Loucy (cell line): ENCODE measurements at regions not wholly inside any gene's neighbourhood (a gene's known extent, or its start where the extent isn't known, plus 50 kb on each side); places are given as distances from the start of the nearest gene placed in this dataset.
A peak's percentile ranks its signal among the peaks of the same experiment; 100 is the strongest.

Experiments
- H2AFZ ChIP-seq: fragments of 200-600 bp; sonication (generic); 2 replicates; pipeline ENCODE4 v1.6.0; 2016; ENCODE audit warnings: antibody characterized with exemption, mild to moderate bottlenecking, low read length, moderate library complexity
- H3F3A ChIP-seq: fragments of 200-600 bp; 2 replicates; pipeline ENCODE4 v1.6.0; 2016; ENCODE audit warnings: antibody characterized with exemption, low read depth, mild to moderate bottlenecking
- H3K27me3 ChIP-seq: fragments of 200-600 bp; sonication (generic); 2 replicates; pipeline ENCODE4 v1.6.1; 2014; ENCODE audit warnings: low read length, mild to moderate bottlenecking; ENCODE audit not compliant: insufficient read depth, poor library complexity, severe bottlenecking
- H3K36me3 ChIP-seq: fragments of 200-600 bp; sonication (generic); 2 replicates; pipeline ENCODE4 v1.6.1; 2016; ENCODE audit warnings: low read length; ENCODE audit not compliant: insufficient read depth
- H3K4me1 ChIP-seq: fragments of 200-600 bp; sonication (generic); 2 replicates; pipeline ENCODE4 v1.5.1; 2014; ENCODE audit warnings: low read length, mild to moderate bottlenecking; ENCODE audit not compliant: insufficient read depth, poor library complexity, severe bottlenecking
- H3K4me2 ChIP-seq: fragments of 200-600 bp; sonication (generic); 2 replicates; pipeline ENCODE4 v1.6.0; 2014; ENCODE audit warnings: antibody characterized with exemption, low read length, low read depth, mild to moderate bottlenecking; ENCODE audit not compliant: poor library complexity, severe bottlenecking
- H3K4me3 ChIP-seq: fragments of 200-600 bp; sonication (generic); 2 replicates; pipeline ENCODE4 v1.5.1; 2014; ENCODE audit warnings: low read length, mild to moderate bottlenecking, mixed read lengths; ENCODE audit not compliant: poor library complexity, severe bottlenecking
- H3K79me2 ChIP-seq: fragments of 200-600 bp; sonication (generic); 2 replicates; pipeline ENCODE4 v1.6.1; 2014; ENCODE audit warnings: low read length; ENCODE audit not compliant: insufficient read depth
- H3K9ac ChIP-seq: fragments of 200-600 bp; sonication (generic); 2 replicates; pipeline ENCODE4 v1.6.0; 2014; ENCODE audit warnings: mild to moderate bottlenecking, low read depth, low read length, moderate library complexity; ENCODE audit not compliant: poor library complexity, severe bottlenecking
- H3K9me2 ChIP-seq: fragments of 200-600 bp; sonication (generic); replicated peaks from 2 replicates; pipeline ENCODE4 v1.6.1; 2016; ENCODE audit warnings: low read depth, low read length, mixed read lengths
- H3K9me3 ChIP-seq: fragments of 200-600 bp; sonication (generic); 2 replicates; pipeline ENCODE4 v1.6.1; 2014; ENCODE audit warnings: mild to moderate bottlenecking, antibody characterized with exemption, low read length, low read depth; ENCODE audit not compliant: insufficient read depth
- H4K20me1 ChIP-seq: fragments of 200-600 bp; sonication (generic); 2 replicates; pipeline ENCODE4 v1.6.0; 2014; ENCODE audit warnings: antibody characterized with exemption, low read length, mild to moderate bottlenecking; ENCODE audit not compliant: insufficient read depth, poor library complexity, severe bottlenecking
- CTCF ChIP-seq: fragments of 200-600 bp; sonication (generic); conservative IDR thresholded peaks from 2 replicates; pipeline ENCODE4 v1.5.1; 2014; ENCODE audit warnings: mild to moderate bottlenecking, antibody characterized with exemption, low read length
- EZH2phosphoT487 ChIP-seq: fragments of 200-600 bp; IDR thresholded peaks from 2 replicates; pipeline ENCODE4 v1.6.1; 2018; ENCODE audit warnings: antibody characterized with exemption, mild to moderate bottlenecking, moderate library complexity, borderline replicate concordance

- Histone ChIP-seq H3K79me2 (no peaks in the 10 kb centered on the region), H3K9ac (peak overlapping the region; percentile 31), H3F3A (no peaks in the 10 kb centered on the region), H4K20me1 (no peaks in the 10 kb centered on the region), H3K4me3 (peak overlapping the region; percentile 61), H3K27me3 (no peaks in the 10 kb centered on the region), H3K9me3 (no peaks in the 10 kb centered on the region), H3K9me2 (no peaks in the 10 kb centered on the region), H3K36me3 (no peaks in the 10 kb centered on the region), H2AFZ (peak overlapping the region; percentile 24; the same call in 1 of the 2 replicates), H3K4me2 (peak overlapping the region; percentile 73), H3K4me1 (peaks cover 38% of the 10 kb centered on the region)
- TF ChIP-seq EZH2phosphoT487 (no peak), CTCF (no peak)
Observed at GRCh38 chr1:199073166-199073565, 434.3 kb downstream of the PTPRC start.

- no peak overlapping the region for H3K4me2 ChIP-seq
- no peaks in the 10 kb centered on the region for H4K20me1 ChIP-seq
- no peaks in the 10 kb centered on the region for H3K9me3 ChIP-seq
- no peaks in the 10 kb centered on the region for H3K36me3 ChIP-seq
- H3K79me2 ChIP-seq: no peaks in the 10 kb centered on the region
- TF ChIP-seq EZH2phosphoT487 (no peak), CTCF (no peak)
- H3K9ac ChIP-seq: no peak overlapping the region
- H3K27me3 ChIP-seq: no peaks in the 10 kb centered on the region
- no peak overlapping the region for H3K4me3 ChIP-seq
- peaks cover 25% of the 10 kb centered on the region for H3K4me1 ChIP-seq
- H2AFZ ChIP-seq: peak overlapping the region; percentile 11
- H3K9me2 ChIP-seq: no peaks in the 10 kb centered on the region
- H3F3A ChIP-seq: no peaks in the 10 kb centered on the region
Observed at GRCh38 chr1:199075792-199076191, 437.0 kb downstream of the PTPRC start.

- no peak overlapping the region for H2AFZ ChIP-seq
- H3K4me1 ChIP-seq: peaks cover 20% of the 10 kb centered on the region
- TF ChIP-seq EZH2phosphoT487 (no peak), CTCF (no peak)
- no peaks in the 10 kb centered on the region for H3K79me2 ChIP-seq
- H3K9me2 ChIP-seq: no peaks in the 10 kb centered on the region
- H3K4me3 ChIP-seq: no peak overlapping the region
- H3K27me3 ChIP-seq: no peaks in the 10 kb centered on the region
- H3K36me3 ChIP-seq: no peaks in the 10 kb centered on the region
- H4K20me1 ChIP-seq: no peaks in the 10 kb centered on the region
- no peak overlapping the region for H3K9ac ChIP-seq
- H3F3A ChIP-seq: no peaks in the 10 kb centered on the region
- no peak overlapping the region for H3K4me2 ChIP-seq
- H3K9me3 ChIP-seq: no peaks in the 10 kb centered on the region
Observed at GRCh38 chr1:199079994-199080393, 441.2 kb downstream of the PTPRC start.
